Liver (tissue), 3 donors: ENCODE measurements at regions not wholly inside any gene's neighbourhood (a gene's known extent, or its start where the extent isn't known, plus 50 kb on each side); places are given as distances from the start of the nearest gene placed in this dataset.

Experiments used
- CTCF ChIP-seq: fragments of 150-350 bp; IDR thresholded peaks from 2 replicates; pipeline ENCODE4 v1.5.1; 2017; ENCODE audit warnings: improper control_type of control experiment, low read depth, low read length; ENCODE audit not compliant: missing input control
- TAF1 ChIP-seq: conservative IDR thresholded peaks from 2 replicates; pipeline ENCODE4 v1.6.1; 2016; ENCODE audit warnings: antibody characterized with exemption, mild to moderate bottlenecking
- YY1 ChIP-seq: IDR thresholded peaks from 2 replicates; pipeline ENCODE4 v1.6.1; 2016; ENCODE audit warnings: antibody characterized with exemption, mild to moderate bottlenecking
- TF ChIP-seq, protein P1 (sequence below): IDR thresholded peaks from 2 replicates; pipeline ENCODE4 v1.6.1; 2016; ENCODE audit warnings: antibody characterized with exemption, mild to moderate bottlenecking
- donor health status: healthy.
- donor health status: healthy.

DNA sequence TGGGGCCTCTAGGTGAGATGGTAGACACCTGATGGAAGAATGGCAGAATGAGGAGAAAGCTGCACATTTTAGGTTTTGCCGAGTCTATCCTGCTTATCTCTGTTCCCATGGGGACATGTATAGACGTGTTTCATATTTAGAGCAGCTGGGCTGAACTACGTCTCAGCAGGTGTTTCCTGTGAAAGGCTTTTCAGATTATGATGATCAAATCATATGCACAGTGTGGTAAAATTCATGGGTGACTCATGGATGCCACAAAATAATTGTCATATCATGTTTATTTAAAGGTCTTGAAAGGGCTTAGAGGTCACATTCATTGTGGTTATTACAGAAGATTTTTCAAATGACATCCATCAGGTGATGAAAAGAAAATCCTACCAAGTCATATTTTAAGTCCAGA lies 90.5 kb downstream of the ICOS start:
- TF ChIP-seq, protein P1, sequence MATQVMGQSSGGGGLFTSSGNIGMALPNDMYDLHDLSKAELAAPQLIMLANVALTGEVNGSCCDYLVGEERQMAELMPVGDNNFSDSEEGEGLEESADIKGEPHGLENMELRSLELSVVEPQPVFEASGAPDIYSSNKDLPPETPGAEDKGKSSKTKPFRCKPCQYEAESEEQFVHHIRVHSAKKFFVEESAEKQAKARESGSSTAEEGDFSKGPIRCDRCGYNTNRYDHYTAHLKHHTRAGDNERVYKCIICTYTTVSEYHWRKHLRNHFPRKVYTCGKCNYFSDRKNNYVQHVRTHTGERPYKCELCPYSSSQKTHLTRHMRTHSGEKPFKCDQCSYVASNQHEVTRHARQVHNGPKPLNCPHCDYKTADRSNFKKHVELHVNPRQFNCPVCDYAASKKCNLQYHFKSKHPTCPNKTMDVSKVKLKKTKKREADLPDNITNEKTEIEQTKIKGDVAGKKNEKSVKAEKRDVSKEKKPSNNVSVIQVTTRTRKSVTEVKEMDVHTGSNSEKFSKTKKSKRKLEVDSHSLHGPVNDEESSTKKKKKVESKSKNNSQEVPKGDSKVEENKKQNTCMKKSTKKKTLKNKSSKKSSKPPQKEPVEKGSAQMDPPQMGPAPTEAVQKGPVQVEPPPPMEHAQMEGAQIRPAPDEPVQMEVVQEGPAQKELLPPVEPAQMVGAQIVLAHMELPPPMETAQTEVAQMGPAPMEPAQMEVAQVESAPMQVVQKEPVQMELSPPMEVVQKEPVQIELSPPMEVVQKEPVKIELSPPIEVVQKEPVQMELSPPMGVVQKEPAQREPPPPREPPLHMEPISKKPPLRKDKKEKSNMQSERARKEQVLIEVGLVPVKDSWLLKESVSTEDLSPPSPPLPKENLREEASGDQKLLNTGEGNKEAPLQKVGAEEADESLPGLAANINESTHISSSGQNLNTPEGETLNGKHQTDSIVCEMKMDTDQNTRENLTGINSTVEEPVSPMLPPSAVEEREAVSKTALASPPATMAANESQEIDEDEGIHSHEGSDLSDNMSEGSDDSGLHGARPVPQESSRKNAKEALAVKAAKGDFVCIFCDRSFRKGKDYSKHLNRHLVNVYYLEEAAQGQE, result no peak
- TF ChIP-seq TAF1, result no peak
- TF ChIP-seq YY1, result no peak
- TF ChIP-seq CTCF, result no peak
